Activated naive CD4-positive, alpha-beta T cell treated with anti-CD3 and anti-CD28 coated beads, Interleukin-2, amount 10 ng/mL, durations not matched to agents 7 days and 5 days (primary cell): ENCODE measurements at regions not wholly inside any gene's neighbourhood (a gene's known extent, or its start where the extent isn't known, plus 50 kb on each side); places are given as distances from the start of the nearest gene placed in this dataset.
A peak's percentile ranks its signal among the peaks of the same experiment; 100 is the strongest.
"Not testable (repeated sequence)": the region's sequence is repeated elsewhere in the genome, so short reads cannot be mapped to it uniquely, and the experiment has no call there.

Source experiments
- CTCF ChIA-PET: fragments of 350-600 bp; sonication (Branson Sonifier 250); formaldehyde crosslinking; loops from one replicate; lab custom pipeline; 2021; ENCODE audit warnings: antibody characterized with exemption; lab: Charles Lee
- DNase-seq: peaks from one replicate; pipeline ENCODE4 v3.0.0-alpha.2; 2020
- H3K27ac Mint-ChIP-seq: one replicate; pipeline ENCODE4 v1.8.0; 2021; ENCODE audit warnings: mild to moderate bottlenecking, moderate library complexity, mixed read lengths
- H3K27me3 Mint-ChIP-seq: one replicate; pipeline ENCODE4 v1.8.0; 2021; ENCODE audit warnings: mild to moderate bottlenecking, mixed read lengths
- H3K36me3 Mint-ChIP-seq: one replicate; pipeline ENCODE4 v1.8.0; 2021; ENCODE audit warnings: mixed read lengths
- H3K4me1 Mint-ChIP-seq: one replicate; pipeline ENCODE4 v1.8.0; 2021; ENCODE audit warnings: mixed read lengths
- H3K4me3 Mint-ChIP-seq: one replicate; pipeline ENCODE4 v1.8.0; 2021; ENCODE audit warnings: mild to moderate bottlenecking, moderate library complexity, mixed read lengths
- H3K9me3 Mint-ChIP-seq: one replicate; pipeline ENCODE4 v1.8.0; 2021; ENCODE audit warnings: mixed read lengths

GRCh38 chr22:47620391-47620790 is 857.9 kb downstream of the TBC1D22A start:
- Mint-ChIP-seq H3K4me1 (no peaks in the 10 kb centered on the region), H3K9me3 (peaks cover 2% of the 10 kb centered on the region), H3K4me3 (no peak overlapping the region), H3K36me3 (no peaks in the 10 kb centered on the region), H3K27me3 (peaks cover 4% of the 10 kb centered on the region), H3K27ac (no peak overlapping the region)
- CTCF ChIA-PET, result no interaction called here
- no peak for DNase-seq

GRCh38 chr22:47619631-47620030 is 857.2 kb downstream of the TBC1D22A start:
- Mint-ChIP-seq H3K36me3 (no peaks in the 10 kb centered on the region), H3K27me3 (peaks cover 4% of the 10 kb centered on the region), H3K27ac (no peak overlapping the region), H3K4me1 (no peaks in the 10 kb centered on the region), H3K9me3 (peaks cover 2% of the 10 kb centered on the region), H3K4me3 (no peak overlapping the region)
- DNase-seq, result no peak
- CTCF ChIA-PET, result no interaction called here

- no peak for DNase-seq
- no peak overlapping the region for H3K27ac Mint-ChIP-seq
- CTCF ChIA-PET, result interaction anchor here (0.6 kb wide), 1 partner anchor 14 kb away, joined by 3 read pairs; no protein-coding TSS in a partner anchor
- H3K9me3 Mint-ChIP-seq, result peaks cover 2% of the 10 kb centered on the region
- no peaks in the 10 kb centered on the region for H3K36me3 Mint-ChIP-seq
- no peak overlapping the region for H3K4me3 Mint-ChIP-seq
- peaks cover 4% of the 10 kb centered on the region for H3K27me3 Mint-ChIP-seq
- H3K4me1 Mint-ChIP-seq, result no peaks in the 10 kb centered on the region
Observed at GRCh38 chr22:47618180-47619010, 855.9 kb downstream of the TBC1D22A start.

- Mint-ChIP-seq H3K27me3 (peaks cover 4% of the 10 kb centered on the region), H3K27ac (no peak overlapping the region), H3K4me1 (no peaks in the 10 kb centered on the region), H3K36me3 (no peaks in the 10 kb centered on the region), H3K9me3 (peaks cover 2% of the 10 kb centered on the region), H3K4me3 (no peak overlapping the region)
- DNase-seq, result no peak
- CTCF ChIA-PET, result no interaction called here
Observed at GRCh38 chr22:47617186-47617585, 854.7 kb downstream of the TBC1D22A start.

GRCh38 chr22:47616396-47617020 is 854.1 kb downstream of the TBC1D22A start:
- Mint-ChIP-seq H3K36me3 (no peaks in the 10 kb centered on the region), H3K9me3 (peaks cover 2% of the 10 kb centered on the region), H3K4me1 (no peaks in the 10 kb centered on the region), H3K4me3 (no peak overlapping the region), H3K27me3 (peaks cover 4% of the 10 kb centered on the region), H3K27ac (no peak overlapping the region)
- CTCF ChIA-PET, result no interaction called here
- no peak for DNase-seq

GRCh38 chr22:47615051-47615450 is 852.6 kb downstream of the TBC1D22A start:
- CTCF ChIA-PET, result no interaction called here
- Mint-ChIP-seq H3K27ac (no peak overlapping the region), H3K4me3 (no peak overlapping the region), H3K4me1 (no peaks in the 10 kb centered on the region), H3K27me3 (peaks cover 4% of the 10 kb centered on the region), H3K36me3 (no peaks in the 10 kb centered on the region), H3K9me3 (peaks cover 2% of the 10 kb centered on the region)
- DNase-seq, result no peak

- no peaks in the 10 kb centered on the region for H3K36me3 Mint-ChIP-seq
- no peak overlapping the region for H3K4me3 Mint-ChIP-seq
- peaks cover 3% of the 10 kb centered on the region for H3K27me3 Mint-ChIP-seq
- no peak overlapping the region for H3K27ac Mint-ChIP-seq
- no peaks in the 10 kb centered on the region for H3K4me1 Mint-ChIP-seq
- CTCF ChIA-PET, result no interaction called here
- H3K9me3 Mint-ChIP-seq, result peaks cover 2% of the 10 kb centered on the region
- DNase-seq, result no peak
Observed at GRCh38 chr22:47613606-47614350, 851.3 kb downstream of the TBC1D22A start.

GRCh38 chr22:47613181-47613580 is 850.7 kb downstream of the TBC1D22A start:
- H3K27me3 Mint-ChIP-seq, H3K4me3 Mint-ChIP-seq, CTCF ChIA-PET, H3K4me1 Mint-ChIP-seq, H3K36me3 Mint-ChIP-seq, DNase-seq, H3K27ac Mint-ChIP-seq, H3K9me3 Mint-ChIP-seq: not testable (repeated sequence)

GRCh38 chr22:47612311-47612910 is 850.0 kb downstream of the TBC1D22A start:
- H3K4me3 Mint-ChIP-seq, result no peak overlapping the region
- H3K27me3 Mint-ChIP-seq, result no peaks in the 10 kb centered on the region
- no peaks in the 10 kb centered on the region for H3K36me3 Mint-ChIP-seq
- no peak for DNase-seq
- no peak overlapping the region for H3K27ac Mint-ChIP-seq
- peaks cover 2% of the 10 kb centered on the region for H3K9me3 Mint-ChIP-seq
- H3K4me1 Mint-ChIP-seq, result no peaks in the 10 kb centered on the region
- CTCF ChIA-PET, result no interaction called here

GRCh38 chr22:47610764-47611163 is 848.3 kb downstream of the TBC1D22A start:
- peak; percentile 27 for DNase-seq
- CTCF ChIA-PET, result no interaction called here
- no peaks in the 10 kb centered on the region for H3K36me3 Mint-ChIP-seq
- no peaks in the 10 kb centered on the region for H3K9me3 Mint-ChIP-seq
- no peak overlapping the region for H3K4me3 Mint-ChIP-seq
- H3K27me3 Mint-ChIP-seq, result no peaks in the 10 kb centered on the region
- no peaks in the 10 kb centered on the region for H3K4me1 Mint-ChIP-seq
- no peak overlapping the region for H3K27ac Mint-ChIP-seq

- Mint-ChIP-seq H3K9me3 (no peaks in the 10 kb centered on the region), H3K4me3 (no peak overlapping the region), H3K4me1 (no peaks in the 10 kb centered on the region), H3K36me3 (no peaks in the 10 kb centered on the region), H3K27ac (no peak overlapping the region), H3K27me3 (no peaks in the 10 kb centered on the region)
- CTCF ChIA-PET, result no interaction called here
- DNase-seq, result no peak
Observed at GRCh38 chr22:47610281-47610680, 847.8 kb downstream of the TBC1D22A start.

- Mint-ChIP-seq H3K4me1 (no peaks in the 10 kb centered on the region), H3K27ac (no peak overlapping the region), H3K9me3 (no peaks in the 10 kb centered on the region)
Observed at GRCh38 chr22:47609653-47610052, 847.2 kb downstream of the TBC1D22A start.

GRCh38 chr22:47608421-47608820 is 846.0 kb downstream of the TBC1D22A start:
- Mint-ChIP-seq H3K4me1 (no peaks in the 10 kb centered on the region), H3K9me3 (peaks cover 1% of the 10 kb centered on the region), H3K36me3 (no peaks in the 10 kb centered on the region), H3K27ac (no peak overlapping the region), H3K4me3 (no peak overlapping the region), H3K27me3 (no peaks in the 10 kb centered on the region)
- no peak for DNase-seq
- CTCF ChIA-PET, result interaction anchor here (0.7 kb wide), 2 partner anchors 143 to 930 kb away, joined by 3 read pairs; no protein-coding TSS in a partner anchor

More at GRCh38 chr22:47609653-47610052, 847.2 kb downstream of the TBC1D22A start:
- CTCF ChIA-PET, result no interaction called here
- no peak for DNase-seq
- Mint-ChIP-seq H3K36me3 (no peaks in the 10 kb centered on the region), H3K27me3 (no peaks in the 10 kb centered on the region), H3K4me3 (no peak overlapping the region)

- CTCF ChIA-PET, result interaction anchor here (0.7 kb wide), 1 partner anchor 144 kb away, joined by 3 read pairs; no protein-coding TSS in a partner anchor
- Mint-ChIP-seq H3K36me3 (no peaks in the 10 kb centered on the region), H3K4me3 (no peak overlapping the region), H3K4me1 (no peaks in the 10 kb centered on the region), H3K27ac (no peak overlapping the region), H3K27me3 (no peaks in the 10 kb centered on the region), H3K9me3 (peaks cover 1% of the 10 kb centered on the region)
- no peak for DNase-seq
Observed at GRCh38 chr22:47607486-47607885, 845.0 kb downstream of the TBC1D22A start.
